Myocyte (in vitro differentiated cells): ENCODE measurements at regions not wholly inside any gene's neighbourhood (a gene's known extent, or its start where the extent isn't known, plus 50 kb on each side); places are given as distances from the start of the nearest gene placed in this dataset.

Experiments
- DNase-seq: peaks from one replicate; pipeline ENCODE4 v3.0.0-alpha.2; 2012; ENCODE audit warnings: low read depth

DNA sequence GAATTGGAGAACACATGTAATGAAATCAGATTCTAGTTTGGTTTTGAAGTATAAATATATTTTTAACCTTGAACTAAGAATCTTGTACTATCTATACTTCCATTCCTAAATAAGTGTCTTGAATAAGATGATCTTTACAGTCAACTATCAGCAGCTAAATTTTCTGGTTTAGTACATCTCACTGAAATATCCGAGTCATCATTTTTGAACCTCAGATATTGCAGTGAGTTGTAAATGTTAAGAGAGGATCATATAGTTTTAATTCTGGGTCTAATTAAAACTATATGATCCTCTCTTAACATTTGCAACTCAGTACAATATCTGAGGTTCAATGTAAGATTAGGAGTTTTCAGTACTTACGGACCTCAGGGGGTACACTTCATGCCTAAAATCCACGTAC is 768.8 kb upstream of the ADAMTS5 start:
- no peak for DNase-seq

DNA sequence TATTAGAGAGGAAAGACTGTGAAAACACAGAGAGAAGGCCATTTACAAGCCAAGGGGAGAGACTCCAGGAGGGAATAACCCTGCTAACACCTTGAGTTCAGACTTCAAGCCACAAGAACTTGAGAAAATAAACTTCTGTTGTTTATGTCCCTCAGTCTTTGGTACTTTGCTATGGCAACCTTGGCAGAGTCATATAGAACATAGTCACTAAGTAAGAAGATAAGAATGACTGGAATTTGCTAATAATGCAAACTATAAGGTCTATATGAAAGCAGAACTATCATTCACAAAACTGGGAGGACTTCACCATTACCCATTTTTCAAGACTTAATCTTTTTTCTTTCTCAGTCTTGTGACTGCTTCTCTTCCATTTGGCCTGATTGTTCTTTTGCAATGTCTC is 767.3 kb upstream of the ADAMTS5 start:
- no peak for DNase-seq

DNA sequence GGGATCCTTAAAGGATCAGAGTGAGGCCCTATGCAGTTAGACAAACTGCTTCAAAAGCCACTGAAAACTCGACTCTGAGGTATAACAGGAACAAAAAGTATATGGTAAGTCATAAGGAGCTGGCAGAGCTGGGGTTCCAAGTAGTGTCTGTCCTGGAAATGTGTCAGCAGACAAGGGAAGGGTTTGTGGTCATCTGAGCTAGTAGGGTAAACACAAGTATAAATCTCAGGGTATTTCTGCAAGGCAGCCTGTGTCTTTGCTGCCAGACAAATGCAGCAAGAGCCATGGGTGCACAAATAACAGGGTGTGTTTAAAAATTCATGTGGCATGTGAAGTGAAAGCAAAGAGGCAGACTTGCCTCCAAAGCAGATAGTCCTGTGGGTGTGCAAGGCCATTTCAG is 759.0 kb upstream of the ADAMTS5 start:
- no peak for DNase-seq

DNA sequence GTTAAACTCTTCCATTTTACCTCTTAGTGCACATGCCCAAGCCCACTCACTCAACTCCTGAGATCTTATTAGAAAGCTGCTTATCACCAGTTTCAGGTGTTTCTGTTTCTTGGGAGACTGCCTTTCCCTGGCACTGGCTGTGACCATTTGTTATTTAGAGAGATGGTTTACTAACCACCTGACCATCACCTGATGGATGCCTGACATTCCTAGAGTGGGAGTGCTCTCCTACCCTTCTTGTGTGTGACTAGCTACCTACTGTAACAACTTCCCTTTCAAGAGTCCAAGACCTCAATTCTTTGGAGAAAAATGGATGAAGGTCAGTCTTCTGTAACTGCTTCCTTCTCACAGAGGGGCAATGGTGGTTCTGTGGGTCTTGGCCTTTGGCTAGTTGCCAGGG is 755.2 kb upstream of the ADAMTS5 start:
- no peak for DNase-seq

DNA sequence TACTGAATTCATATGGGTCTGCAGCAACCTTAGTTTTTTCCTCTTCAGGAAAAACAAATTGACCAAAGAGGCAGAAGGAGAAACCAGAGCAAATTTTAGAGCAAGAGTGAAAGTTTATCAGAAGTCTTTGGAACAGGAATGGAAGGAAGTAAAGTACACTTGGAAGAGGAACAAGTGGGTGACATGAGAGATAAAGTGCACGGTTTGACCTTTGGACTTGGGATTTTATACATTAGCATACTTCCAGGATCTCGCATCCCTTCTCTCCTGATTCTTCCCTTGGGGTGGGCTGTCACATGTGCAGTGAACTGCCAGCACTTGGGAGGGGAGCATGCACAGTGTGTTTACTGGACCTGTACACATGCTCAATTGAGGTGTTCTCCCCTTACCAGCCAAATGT is 754.8 kb upstream of the ADAMTS5 start:
- DNase-seq = no peak

DNA sequence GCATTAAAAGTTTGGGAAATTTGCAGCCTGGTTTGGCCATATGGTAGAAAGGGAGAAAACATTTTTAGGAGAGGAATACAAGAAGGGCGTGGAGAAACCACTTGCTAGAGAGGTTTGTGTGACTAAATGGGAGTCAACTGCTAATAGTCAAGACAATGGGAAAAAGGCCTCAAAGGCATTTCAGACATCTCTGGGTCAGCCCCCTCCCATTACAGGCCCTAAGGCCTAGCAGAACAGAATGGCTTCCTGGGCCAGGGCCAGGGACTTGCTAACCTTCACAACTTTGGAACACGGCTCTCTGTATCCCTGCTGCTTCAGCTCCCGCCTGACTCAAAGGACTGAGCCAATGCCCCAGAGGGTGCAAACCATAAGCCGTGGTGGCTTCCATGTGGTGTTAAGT is 752.3 kb upstream of the ADAMTS5 start:
- peak; percentile 49 for DNase-seq

DNA sequence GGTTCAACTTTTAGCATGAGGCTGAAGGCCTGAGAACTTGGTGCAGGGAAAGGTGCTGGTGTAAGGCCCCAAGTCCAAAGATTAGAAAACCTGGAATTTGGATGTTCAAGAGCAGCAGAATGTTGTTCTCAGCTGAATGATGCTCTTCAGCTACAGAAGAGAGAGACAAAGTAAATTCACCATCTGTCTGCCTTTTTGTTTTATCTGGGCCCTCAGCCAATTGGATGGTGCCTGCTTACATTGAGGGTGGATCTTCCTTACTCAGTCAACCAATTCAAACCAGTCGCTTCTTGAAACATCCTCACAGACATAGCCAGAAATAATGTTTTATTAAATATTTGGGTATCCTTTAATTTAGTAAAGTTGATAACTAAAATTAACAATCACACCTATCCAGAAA is 748.2 kb upstream of the ADAMTS5 start:
- no peak for DNase-seq

DNA sequence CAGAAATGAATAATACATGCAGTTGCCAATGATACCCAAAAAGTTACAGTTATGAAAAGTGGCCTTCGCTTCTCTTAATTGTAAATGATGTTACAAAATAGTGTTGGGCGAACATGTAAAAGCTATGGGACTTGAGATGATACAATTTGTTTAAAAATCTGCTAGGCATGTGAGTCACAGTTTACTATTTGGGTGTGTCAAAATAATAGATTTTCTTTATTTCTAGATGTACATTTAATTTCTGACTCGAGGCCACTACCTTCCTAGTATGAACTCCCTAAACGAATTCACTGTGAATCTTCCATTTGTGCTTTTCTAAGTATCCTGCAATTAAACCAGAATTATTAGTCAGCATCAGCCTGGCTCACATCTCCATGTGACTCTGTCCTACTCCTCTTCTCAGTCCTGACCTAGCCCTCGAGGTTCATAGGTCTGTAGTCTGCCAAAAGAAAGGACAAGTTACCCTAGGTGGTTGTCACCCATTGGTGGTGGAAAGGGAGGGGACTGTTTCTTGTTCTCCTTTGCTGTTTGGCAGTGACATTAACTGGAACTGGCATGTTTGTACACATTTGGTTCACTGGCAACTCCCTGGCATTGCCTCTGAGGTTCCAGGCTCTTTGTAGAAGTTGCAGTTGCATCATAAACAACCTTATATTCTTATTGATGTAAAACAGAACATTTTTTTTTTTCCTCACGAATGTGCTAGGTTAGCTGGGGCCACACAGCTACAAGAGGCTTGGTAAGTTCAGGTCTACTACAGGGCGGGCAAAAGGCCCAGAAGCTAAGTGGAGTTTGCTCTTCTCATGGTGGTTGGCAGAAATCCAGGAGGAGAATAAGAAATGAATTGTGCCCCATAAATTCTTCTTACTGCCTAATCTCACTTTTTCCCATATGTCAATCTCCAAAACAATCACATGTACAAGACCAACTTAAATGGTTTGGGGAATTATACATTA is 746.5 kb upstream of the ADAMTS5 start:
- DNase-seq = no peak

DNA sequence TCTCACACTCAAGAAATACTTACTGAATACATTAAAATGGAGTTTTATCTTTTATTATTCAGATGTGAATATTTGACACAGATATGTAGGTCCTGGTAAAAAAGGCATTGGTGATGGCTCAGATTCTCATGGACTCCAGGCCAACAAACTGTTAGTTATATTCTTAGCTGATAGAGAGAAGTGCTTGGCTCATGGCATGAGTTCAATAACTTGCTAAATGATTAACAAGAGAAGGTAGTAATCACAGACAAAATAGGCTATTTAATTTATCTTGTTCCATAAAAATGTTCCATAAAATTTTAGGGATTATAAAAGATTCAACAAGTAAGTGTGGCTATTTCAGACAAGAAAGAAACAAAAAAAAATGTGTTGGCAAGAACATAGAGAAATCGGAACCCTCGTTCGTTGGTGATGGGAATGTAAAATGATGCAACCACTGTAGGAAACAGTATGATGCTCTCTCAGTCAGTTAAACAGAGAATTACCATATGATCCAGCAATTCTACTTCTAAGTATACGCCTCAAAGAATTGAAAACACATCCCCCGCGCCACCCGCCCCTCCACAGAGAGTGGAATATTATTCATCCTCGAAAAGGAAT is 737.8 kb upstream of the ADAMTS5 start:
- DNase-seq = no peak

DNA sequence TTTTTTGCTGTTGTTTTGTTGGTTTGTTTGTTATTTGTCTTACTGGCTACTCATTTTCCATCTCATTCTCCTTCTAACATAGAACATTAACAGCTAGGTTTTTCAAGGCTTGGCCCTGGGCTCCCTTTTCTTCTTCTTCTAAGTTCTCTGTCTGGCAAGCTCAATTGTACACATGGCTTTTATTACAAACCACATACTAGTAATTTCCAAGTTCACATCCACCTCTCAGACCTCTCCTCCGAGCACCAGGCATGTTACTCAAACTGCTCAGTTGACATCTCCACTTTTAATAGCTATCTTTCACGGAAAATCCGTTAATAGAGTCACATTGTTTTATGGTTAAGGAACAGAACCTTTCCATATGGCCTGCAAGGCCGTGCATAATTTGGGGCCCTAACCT is 736.9 kb upstream of the ADAMTS5 start:
- no peak for DNase-seq

DNA sequence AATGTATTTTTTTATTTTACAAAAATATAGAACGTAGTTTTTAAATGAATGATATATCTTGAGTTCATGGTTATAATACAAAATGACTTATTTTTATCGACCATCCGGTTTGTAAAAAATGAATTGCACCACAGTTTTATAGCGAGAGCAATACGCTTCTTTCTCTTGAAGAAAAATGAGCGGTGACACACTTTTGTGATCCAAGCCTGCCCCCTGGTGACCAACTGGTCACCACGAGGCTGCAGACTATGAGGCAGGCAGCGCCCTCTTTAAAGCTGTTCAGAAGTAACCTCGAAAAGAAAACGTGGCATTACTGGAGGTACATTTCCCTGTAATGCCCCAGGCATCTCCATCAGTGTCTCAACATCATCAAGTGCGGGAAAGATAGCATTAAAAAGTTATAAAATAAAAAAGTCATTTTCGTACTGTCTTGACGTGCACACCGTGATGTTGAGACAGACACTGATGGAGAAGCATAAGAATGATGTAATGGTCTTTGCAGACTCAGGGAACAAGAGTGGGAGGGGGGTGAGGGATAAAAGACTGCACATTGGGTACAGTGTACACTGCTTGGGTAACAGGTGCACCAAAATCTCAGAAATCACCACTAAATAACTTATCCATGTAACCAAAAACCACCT is 734.2 kb upstream of the ADAMTS5 start:
- peak; percentile 93 for DNase-seq

DNA sequence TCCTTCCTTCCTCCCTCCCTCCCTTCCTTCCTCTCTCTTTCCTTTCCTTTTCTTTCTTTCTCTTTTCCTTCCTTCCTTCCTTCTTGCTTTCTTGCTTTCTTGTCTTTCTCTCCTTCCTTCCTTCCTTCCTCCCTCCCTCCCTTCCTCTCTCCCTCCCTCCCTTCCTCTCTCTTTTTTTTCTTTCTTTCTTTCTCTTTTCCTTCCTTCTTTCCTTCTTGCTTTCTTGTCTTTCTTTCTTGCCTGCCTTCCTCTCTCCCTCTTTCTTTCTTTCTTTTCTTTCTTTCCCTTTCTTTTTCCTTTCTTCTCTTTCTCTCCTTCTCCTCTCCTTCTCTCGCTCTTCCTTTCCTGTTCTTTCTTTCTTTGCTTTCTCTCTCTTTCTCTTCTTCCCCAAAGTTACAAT is 728.4 kb upstream of the ADAMTS5 start:
- no peak for DNase-seq

DNA sequence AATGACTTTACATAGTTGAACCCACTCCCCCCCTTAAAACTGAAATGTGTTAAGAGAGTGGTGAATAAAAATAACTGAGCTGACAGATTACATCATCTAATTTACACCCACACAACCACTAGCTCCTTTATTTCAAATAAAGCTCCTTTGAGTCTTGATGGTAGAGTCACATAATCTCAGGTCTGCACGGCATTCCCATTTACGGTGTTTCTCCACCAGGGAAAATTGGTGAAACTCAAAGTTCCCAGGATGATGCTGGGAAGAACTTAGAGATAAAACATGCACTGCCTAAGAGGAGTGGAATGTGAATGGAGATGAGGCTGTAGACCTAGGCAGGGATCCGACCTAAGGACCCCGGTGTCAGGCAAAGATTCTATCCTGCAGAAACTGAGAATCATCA is 727.8 kb upstream of the ADAMTS5 start:
- DNase-seq = peak; percentile 33

DNA sequence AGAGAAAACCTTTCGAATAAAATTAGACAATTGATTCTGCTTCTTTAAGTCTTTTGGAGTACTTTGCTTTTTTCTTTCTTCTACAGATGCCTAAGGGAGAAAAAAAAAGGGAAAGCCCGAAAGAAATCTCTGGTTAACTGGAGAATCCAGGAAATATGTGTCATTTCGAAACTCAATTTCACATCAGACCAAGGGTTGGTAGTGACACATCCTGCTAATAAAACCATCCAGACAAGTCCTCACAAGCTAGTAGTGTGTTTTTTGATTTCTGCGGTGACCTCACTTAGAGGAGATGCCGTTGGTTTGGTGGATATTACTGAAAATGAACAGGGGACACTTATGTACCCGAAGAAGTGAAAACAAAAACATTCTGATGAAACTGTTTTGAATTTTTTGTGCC is 726.5 kb upstream of the ADAMTS5 start:
- DNase-seq = peak; percentile 69

DNA sequence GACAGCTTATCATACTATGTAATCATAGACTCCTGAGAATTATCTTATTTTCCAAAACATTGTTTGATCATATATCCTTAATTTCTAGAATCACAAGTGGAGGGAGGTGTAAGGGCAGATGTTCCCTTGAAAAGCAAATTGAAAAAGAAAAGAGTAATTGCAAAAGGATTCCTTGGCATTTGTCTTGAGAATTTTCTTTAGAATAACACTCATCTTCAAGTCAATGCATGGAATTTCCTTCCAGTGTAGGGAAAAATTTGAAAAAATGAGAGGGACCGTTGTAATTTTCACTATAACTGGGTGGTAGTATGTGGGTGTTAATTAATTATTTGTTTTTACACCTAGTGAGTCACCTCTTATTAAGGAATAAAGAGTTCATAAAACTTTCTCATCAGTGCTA is 724.6 kb upstream of the ADAMTS5 start:
- DNase-seq = no peak

DNA sequence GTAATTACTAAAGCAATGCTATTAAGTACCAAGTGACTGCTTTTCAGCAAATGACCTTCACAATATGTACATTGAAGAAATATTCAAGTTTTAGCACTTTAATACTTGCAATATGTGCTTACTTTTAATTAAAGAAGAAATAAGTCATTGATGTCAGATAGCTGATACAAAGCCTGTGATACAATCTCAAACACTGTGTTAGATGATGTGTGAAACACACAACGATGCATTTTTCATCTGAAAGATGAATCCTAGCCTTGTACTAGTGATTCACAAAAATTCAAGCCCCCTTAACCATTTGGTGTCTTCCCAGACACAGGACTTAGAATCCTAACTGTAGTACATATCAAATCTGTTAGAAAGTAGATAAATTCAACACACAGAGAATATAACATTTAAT is 724.1 kb upstream of the ADAMTS5 start:
- DNase-seq = no peak

DNA sequence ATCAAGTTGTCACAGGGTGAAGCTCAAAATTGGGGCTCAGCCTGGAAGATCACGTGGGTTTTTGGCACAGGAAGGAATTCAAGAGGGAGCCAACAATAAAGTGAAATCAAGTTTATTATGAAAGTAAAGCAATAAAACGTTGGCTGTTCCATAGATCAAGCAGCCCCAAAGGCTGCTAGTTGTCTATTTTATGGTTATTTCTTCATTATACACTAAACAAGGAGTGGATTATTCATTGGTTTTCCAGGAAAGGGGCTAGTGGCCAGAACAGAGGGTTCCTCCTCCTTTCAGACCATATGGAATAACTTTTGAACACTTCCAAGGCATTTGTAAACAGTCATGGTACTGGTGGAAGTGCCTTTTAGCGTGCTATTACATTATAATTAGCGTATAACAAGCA is 723.5 kb upstream of the ADAMTS5 start:
- no peak for DNase-seq

DNA sequence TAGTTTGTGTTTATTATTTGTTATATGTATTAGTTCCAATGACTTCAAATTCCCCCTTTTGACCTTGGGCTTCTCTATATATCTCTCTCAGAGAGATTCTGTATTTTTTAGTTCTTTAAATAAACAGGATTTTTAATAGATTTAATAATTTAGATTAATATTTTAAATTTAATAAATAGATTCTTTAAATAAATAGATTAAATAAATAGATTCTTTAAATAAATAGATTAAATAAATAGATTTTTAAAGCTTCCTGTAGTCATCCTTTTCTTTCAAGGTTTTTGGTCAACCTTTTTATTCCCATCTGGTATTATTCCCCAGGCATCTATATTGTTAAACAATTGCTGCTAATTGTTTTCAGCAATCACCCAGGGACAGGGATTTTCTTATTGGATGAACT is 721.9 kb upstream of the ADAMTS5 start:
- DNase-seq = no peak

DNA sequence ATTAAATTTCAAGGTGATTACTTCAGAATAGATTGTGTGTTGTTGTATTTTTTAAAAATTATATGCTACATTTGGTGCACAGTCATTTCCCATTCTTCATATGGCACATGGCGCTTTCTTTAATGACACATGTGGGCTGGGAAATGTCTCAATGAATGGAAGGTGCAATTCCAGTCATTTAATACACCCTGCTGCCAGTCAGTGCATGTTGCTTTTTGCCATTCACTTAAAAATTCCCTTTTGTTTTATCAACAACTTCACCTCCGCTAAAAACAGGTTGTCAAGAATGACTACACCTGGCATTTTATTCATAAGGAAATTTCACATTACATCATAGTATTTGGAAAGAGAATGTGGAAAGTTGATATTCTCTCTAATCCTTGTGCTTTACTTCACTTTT is 716.4 kb upstream of the ADAMTS5 start:
- DNase-seq = no peak

DNA sequence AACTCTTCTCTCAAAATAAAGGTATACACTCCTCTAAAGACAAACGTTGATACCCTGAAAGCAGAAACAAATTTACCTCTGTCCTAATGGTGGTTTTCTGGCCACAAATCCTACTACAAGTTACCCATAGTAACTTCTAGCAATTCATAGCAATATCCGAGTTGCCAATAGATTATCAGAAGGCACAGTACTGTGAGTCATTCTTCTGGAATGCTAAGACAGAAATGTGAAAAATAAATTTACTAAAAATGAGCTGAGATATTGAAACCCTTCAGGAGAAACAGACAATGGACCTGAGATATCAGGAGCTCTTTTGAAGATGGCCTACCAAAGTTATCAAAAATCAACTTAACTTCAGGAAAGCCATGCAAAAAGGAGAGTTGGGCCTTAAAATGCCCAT is 715.0 kb upstream of the ADAMTS5 start:
- peak; percentile 29 for DNase-seq

DNA sequence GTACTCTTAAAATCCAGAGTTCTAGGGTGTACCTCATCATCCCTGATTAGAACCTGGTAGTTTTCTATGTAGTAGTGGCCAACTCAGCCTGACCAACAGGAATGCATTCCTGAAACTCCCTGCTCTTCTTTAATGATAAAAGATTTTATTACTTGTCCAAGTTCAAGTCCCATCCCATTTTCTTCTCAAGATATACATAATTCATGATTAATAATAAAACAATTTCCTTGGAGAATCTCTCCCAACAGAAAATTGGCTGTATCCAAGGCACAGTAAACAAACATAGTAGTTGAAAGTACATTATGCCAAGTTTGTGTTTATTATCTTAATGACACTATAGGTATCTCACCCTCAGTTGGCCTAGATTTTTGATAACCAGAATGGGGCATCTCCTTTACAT is 714.1 kb upstream of the ADAMTS5 start:
- DNase-seq = peak; percentile 30

DNA sequence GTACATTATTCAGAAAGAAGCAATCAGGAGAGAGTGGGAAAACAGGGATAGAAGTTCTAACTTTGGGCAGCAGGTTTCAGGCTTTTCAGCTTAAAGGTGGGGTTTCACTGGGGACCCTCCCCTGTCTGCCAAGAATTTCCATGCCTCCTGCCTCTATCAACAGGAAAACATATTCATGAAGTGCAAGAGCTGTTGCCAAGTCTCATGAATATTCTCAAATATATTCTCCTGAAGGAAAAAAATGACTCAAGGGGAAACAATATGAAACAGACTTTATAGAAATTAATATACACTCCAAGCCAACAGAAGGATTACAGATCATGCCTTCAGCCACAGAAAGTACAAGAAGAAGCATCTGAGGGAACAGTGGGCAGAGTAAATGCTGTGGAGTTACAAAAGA is 713.3 kb upstream of the ADAMTS5 start:
- DNase-seq = no peak

DNA sequence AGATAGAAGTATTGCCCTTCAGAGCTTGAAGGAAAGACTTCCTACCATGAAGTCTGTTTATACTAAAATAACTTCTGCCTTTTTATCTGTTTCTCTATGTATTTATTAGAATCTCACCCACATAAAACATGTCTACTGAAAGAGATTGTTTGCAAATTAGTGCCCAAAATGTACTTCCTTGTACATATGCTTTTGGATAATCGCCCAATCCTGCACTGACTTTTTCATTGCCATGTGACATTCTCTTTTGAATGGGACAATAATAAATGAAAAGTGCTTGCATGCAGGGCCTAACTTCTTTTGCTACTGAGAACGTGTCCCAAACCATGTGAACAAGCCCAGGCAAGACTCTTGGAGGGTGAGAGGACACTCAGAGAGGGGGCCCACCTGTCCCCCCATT is 711.6 kb upstream of the ADAMTS5 start:
- no peak for DNase-seq
